PC-9 (cell line): ENCODE measurements at regions not wholly inside any gene's neighbourhood (a gene's known extent, or its start where the extent isn't known, plus 50 kb on each side); places are given as distances from the start of the nearest gene placed in this dataset.

Source experiments
- CTCF ChIP-seq: fragments of 200-600 bp; sonication (generic); conservative IDR thresholded peaks from 2 replicates; pipeline ENCODE4 v1.6.1; 2017; ENCODE audit warnings: mixed run types, antibody characterized with exemption, mild to moderate bottlenecking, moderate library complexity
- EZH2 ChIP-seq: fragments of 200-600 bp; sonication (generic); IDR thresholded peaks from 2 replicates; pipeline ENCODE4 v1.8.0; 2017; ENCODE audit warnings: antibody characterized with exemption, low read depth

GRCh38 chr1:5430911-5431697, 561.1 kb downstream of the NPHP4 start:
- TF ChIP-seq CTCF (no peak), EZH2 (no peak)
